NCI-H69 (cell line): ENCODE measurements at regions not wholly inside any gene's neighbourhood (a gene's known extent, or its start where the extent isn't known, plus 50 kb on each side); places are given as distances from the start of the nearest gene placed in this dataset.
"Not testable (repeated sequence)": the region's sequence is repeated elsewhere in the genome, so short reads cannot be mapped to it uniquely, and the experiment has no call there.

Experiments
- DNase-seq: peaks from one replicate; lab custom pipeline; 2025; lab: John Stamatoyannopoulos, UW

DNA sequence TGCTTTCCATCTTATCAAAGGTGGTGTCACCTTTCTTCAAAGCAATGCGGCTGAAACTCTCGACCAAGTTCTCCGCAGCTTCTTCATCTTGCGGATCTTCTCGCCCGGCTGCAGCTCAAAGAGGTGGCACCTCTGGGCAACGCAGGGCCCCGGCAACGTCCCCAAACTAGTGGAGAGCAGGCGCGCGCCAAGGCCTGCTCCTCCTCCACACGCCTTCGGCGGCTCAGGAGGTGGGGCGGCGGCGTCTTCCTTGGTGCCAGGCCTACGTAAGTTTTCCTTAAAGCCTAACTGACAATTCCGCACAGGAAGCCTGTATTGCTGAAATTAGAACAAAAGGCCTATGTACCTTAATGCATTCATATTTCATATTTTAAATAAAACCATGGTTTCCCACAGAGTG, 112.0 kb downstream of the TMX1 start:
- no peak for DNase-seq

DNA sequence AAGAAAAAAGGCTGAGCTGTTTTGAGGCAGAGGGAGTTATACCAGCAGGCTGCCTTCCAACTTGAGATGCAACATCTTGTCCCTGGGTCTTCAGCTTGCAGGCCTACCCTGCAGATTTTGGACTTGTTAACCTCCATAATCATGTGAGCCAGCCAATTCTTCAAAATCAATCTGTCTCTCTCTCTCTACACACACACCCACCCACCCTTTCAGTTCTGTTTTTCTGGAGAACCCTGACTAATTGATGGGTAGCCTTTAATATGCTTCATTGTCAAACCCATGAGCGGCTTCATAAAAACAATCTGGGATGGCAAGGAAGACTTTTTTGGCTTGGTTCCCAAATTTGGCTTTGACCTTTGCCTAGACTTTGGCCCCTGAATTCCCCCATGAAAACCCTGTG, 113.9 kb downstream of the TMX1 start:
- peak; percentile 69 for DNase-seq

- DNase-seq: no peak
These were observed 114.8 kb downstream of the TMX1 start for GRCh38 chr14:51354846-51355245.

- peak; percentile 34 for DNase-seq
These were observed 116.3 kb downstream of the TMX1 start for GRCh38 chr14:51356381-51356780.

DNA sequence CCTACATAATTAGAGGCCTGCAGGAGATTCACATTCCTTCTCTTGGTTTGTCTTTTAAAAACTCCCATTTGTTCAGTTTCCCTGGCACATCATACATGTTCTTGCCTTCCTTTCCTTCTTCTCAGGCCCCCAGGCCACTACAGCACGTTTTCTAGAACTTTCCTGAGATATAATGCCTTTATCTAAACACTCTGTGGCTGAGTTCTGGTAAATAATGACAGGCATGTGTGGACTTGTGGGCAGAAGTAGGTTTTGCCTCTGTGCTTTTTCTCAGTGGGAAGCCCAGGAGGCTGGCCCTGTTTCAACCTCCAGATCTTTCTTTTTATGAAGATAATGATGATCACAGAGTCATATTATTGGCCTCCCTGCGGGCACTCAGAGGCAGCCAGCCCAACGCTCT, 117.2 kb downstream of the TMX1 start:
- peak; percentile 98 for DNase-seq

DNA sequence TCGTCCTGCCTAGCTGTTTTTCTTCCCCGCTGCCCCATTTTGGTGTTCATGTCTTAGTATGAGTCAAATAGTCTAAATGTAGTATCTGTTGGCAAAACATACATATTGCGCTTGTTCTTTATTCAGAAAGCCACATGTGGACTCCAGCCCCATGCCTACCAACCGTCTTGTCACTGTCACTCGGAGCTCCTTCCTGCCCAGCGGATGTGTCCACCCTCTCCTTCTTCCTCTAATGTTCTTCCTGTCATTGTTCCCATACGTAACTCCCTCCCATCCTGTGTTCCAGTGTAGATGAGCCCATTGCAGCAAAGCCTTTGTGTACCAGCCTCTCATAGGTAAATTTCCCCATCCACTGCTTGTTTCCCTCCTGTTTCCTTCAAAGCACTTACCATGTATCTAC, 120.5 kb downstream of the TMX1 start:
- no peak for DNase-seq

- no peak for DNase-seq
These were observed 125.4 kb downstream of the TMX1 start for GRCh38 chr14:51365241-51365965.

- DNase-seq: not testable (repeated sequence)
These were observed 126.4 kb downstream of the TMX1 start for GRCh38 chr14:51366460-51366859.

- DNase-seq: peak; percentile 60
These were observed 127.0 kb downstream of the TMX1 start for GRCh38 chr14:51366866-51367599.

GRCh38 chr14:51367600-51367931, 127.5 kb downstream of the TMX1 start:
- DNase-seq: no peak

DNA sequence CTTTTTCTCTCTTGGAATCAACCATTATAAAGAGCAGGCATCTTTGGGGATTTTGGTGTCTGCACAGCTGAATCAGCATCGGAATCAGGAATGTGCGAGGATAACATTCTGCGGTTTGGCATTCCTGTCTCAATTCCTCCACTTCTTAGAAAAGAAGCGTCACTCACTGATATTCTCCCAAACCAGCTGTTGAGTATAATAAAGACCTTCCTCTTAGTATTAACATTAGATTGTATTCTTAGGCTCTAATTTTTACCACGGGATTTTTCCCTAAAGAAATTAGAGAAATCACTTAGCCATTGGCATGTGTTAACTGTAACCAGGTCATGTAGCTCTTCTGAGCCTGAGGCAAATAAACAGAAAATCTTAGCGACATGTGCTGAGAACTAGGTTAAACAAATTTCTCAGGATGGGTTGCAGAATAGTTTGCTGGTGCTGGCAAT, 128.7 kb downstream of the TMX1 start:
- DNase-seq: no peak

DNA sequence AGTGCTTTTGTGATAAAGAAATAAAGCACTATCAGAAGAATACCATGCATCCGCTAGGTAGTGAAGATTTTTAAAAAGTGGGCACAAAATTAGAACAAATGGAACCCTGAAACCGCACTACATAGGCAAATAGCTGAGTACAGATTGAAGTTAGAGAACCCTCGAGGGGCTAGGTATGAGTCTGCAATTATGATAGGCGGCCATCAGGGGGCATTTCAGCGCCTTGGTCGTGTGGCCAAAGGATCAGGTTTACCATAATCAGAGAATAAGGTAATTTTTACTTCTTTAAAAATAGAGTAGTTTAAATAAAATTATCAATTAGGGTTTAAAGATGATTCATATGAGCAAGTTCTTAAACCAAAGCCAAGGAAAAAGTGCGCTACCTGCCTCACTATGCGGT, 129.8 kb downstream of the TMX1 start:
- no peak for DNase-seq

GRCh38 chr14:51370758-51371386, 130.8 kb downstream of the TMX1 start:
- peak; percentile 26 for DNase-seq

DNA sequence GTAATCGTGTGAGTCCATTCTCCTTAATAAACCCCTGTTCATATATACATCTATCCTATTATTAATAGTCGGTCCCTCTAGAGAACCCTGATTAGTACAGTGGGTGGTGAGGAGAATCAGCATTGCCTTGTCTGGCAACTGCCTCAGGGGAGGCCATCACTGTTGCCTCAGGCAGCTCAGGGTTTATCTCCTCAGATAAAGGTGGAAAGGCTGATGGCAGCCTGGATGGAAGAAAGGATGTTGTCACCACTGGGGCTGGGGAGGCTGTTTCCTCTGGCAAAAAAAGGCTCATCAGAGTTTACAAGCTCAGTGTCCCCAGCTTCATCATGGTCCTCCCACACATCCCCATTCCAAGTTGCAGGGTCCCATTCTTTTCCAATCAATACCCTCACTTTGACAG, 137.1 kb downstream of the TMX1 start:
- DNase-seq: not testable (repeated sequence)

DNA sequence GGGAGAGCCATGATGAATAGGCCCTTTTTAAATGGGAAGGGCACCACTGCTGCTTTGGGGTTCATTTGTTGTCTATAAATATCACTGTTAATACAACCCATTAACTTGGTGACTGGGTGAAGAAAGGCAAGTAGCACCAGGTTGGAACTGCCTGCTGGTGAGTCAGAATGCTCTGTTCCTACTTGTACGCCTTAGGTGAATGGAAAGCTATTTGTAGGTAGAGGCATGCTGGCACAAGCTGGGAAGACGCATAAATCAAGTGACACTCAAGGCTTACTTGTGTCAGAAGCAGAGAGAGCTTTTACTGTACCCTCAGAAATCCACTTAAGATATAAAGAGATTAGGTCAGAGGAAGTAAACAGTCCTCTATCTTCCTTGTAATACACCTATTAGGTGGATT, 142.5 kb downstream of the TMX1 start:
- DNase-seq: peak; percentile 80

DNA sequence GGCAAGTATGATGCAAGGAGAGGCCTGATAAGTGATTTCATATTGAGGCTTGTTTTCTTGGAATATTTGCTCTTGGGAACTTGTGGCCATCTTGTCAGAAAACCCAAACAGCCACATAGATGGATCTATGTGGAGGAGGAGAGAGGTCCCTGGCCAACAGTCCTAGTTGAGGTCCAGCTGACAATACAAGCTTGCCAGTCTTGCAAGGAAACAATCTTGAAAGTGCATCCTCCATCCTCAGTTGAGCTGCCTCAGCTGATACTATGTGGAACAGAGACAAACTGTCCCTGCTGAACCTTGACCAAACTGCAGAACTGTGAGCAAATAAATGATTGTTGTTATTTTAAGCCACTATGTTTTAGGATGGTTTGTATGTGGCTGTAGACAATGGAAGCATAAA, 146.4 kb downstream of the TMX1 start:
- no peak for DNase-seq

- peak; percentile 43 for DNase-seq
These were observed 147.1 kb downstream of the TMX1 start for GRCh38 chr14:51386983-51387735.

- no peak for DNase-seq
These were observed 152.4 kb downstream of the TMX1 start for GRCh38 chr14:51392416-51392815.

GRCh38 chr14:51394384-51394783, 154.3 kb downstream of the TMX1 start:
- peak; percentile 77 for DNase-seq

GRCh38 chr14:51394804-51395203, 154.8 kb downstream of the TMX1 start:
- peak; percentile 77 for DNase-seq

GRCh38 chr14:51395361-51395849, 155.4 kb downstream of the TMX1 start:
- peak; percentile 96 for DNase-seq

- DNase-seq: peak; percentile 84
These were observed 156.3 kb downstream of the TMX1 start for GRCh38 chr14:51396222-51396815.
